Ovary (tissue), 3 donors: ENCODE measurements at regions not wholly inside any gene's neighbourhood (a gene's known extent, or its start where the extent isn't known, plus 50 kb on each side); places are given as distances from the start of the nearest gene placed in this dataset.
"Not testable (repeated sequence)": the region's sequence is repeated elsewhere in the genome, so short reads cannot be mapped to it uniquely, and the experiment has no call there.

Experiments
- EP300 ChIP-seq: sonication (generic); formaldehyde crosslinking; IDR thresholded peaks from one replicate; pipeline ENCODE4 v1.6.1; 2017; ENCODE audit warnings: antibody characterized with exemption
- POLR2A ChIP-seq: fragments of 450-650 bp; IDR thresholded peaks from one replicate; pipeline ENCODE4 v1.6.1; 2017; ENCODE audit warnings: antibody characterized with exemption, mild to moderate bottlenecking, moderate library complexity
- TF ChIP-seq, protein P1 (sequence below), 3 donors: fragments of 450-650 bp in 2 of 3; fragments of 200-600 bp in 1 of 3; IDR thresholded peaks; one replicate each; pipeline versions ENCODE4 v1.5.1 to v1.8.0; 2016 to 2022; ENCODE audit warnings: antibody characterized with exemption in 3 of 3, mild to moderate bottlenecking in 1 of 3
- donor health status: DM: no; HTN: no; CAD: no.

DNA sequence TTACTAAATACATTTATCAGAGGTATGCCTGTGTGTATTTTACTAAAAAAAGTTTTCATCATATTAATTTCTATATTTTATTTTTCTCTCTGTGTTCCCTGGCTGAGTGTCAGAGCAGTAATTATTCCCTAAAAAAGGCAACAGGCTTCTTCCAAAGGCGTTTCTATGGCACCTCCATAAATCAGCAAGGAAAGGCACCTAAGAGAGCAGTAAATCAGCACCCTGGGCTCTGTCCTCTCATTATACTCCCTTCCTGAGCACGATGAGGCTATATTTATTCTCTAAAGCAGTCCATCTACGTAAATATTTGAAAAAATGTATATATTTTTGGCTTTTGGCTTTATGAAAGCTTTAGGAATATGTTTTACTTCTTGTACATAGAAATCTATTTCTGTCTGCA is 1408.6 kb downstream of the KHDRBS2 start:
- TF ChIP-seq, protein P1, sequence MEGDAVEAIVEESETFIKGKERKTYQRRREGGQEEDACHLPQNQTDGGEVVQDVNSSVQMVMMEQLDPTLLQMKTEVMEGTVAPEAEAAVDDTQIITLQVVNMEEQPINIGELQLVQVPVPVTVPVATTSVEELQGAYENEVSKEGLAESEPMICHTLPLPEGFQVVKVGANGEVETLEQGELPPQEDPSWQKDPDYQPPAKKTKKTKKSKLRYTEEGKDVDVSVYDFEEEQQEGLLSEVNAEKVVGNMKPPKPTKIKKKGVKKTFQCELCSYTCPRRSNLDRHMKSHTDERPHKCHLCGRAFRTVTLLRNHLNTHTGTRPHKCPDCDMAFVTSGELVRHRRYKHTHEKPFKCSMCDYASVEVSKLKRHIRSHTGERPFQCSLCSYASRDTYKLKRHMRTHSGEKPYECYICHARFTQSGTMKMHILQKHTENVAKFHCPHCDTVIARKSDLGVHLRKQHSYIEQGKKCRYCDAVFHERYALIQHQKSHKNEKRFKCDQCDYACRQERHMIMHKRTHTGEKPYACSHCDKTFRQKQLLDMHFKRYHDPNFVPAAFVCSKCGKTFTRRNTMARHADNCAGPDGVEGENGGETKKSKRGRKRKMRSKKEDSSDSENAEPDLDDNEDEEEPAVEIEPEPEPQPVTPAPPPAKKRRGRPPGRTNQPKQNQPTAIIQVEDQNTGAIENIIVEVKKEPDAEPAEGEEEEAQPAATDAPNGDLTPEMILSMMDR (IDR thresholded peaks at IDR 0.05): not testable (repeated sequence)
- TF ChIP-seq POLR2A, EP300: not testable (repeated sequence)
